ENCODE measurements at regions not wholly inside any gene's neighbourhood (a gene's known extent, or its start where the extent isn't known, plus 50 kb on each side); places are given as distances from the start of the nearest gene placed in this dataset.
"Not testable (repeated sequence)": the region's sequence is repeated elsewhere in the genome, so short reads cannot be mapped to it uniquely, and the experiment has no call there.

GRCh38 chr10:61018146-61018545 is 74.2 kb upstream of the RHOBTB1 start:
- H3K36me3 ChIP-seq = no peaks in the 10 kb centered on the region
- no peak for TF ChIP-seq CTCF (IDR thresholded peaks at IDR 0.05)
- no peak for TF ChIP-seq POLR2A (IDR thresholded peaks at IDR 0.05)
- no peak for DNase-seq
- no peak overlapping the region for H3K4me3 ChIP-seq
- H3K27ac ChIP-seq = no peak overlapping the region
- H3K4me1 ChIP-seq = no peaks in the 10 kb centered on the region
- no peaks in the 10 kb centered on the region for H3K27me3 ChIP-seq
- intact Hi-C loops (cut with DNase I; ENCODE audit: low total_unique reads) = no loop called here
- H3K9me3 ChIP-seq = no peaks in the 10 kb centered on the region

- Histone ChIP-seq H3K9me3 (no peaks in the 10 kb centered on the region), H3K4me1 (no peaks in the 10 kb centered on the region), H3K4me3 (no peak overlapping the region), H3K36me3 (no peaks in the 10 kb centered on the region), H3K27me3 (no peaks in the 10 kb centered on the region), H3K27ac (no peak overlapping the region)
- TF ChIP-seq CTCF (IDR thresholded peaks at IDR 0.05) (no peak), POLR2A (IDR thresholded peaks at IDR 0.05) (no peak)
- DNase-seq = no peak
- intact Hi-C loops (cut with DNase I; ENCODE audit: low total_unique reads) = no loop called here
Measured at GRCh38 chr10:61016630-61017029, 72.6 kb upstream of the RHOBTB1 start.

GRCh38 chr10:61016007-61016406 is 72.0 kb upstream of the RHOBTB1 start:
- intact Hi-C loops (cut with DNase I; ENCODE audit: low total_unique reads) = no loop called here
- Histone ChIP-seq H3K27ac (no peak overlapping the region), H3K4me1 (no peaks in the 10 kb centered on the region), H3K4me3 (no peak overlapping the region), H3K36me3 (no peaks in the 10 kb centered on the region), H3K27me3 (no peaks in the 10 kb centered on the region), H3K9me3 (no peaks in the 10 kb centered on the region)
- TF ChIP-seq POLR2A (IDR thresholded peaks at IDR 0.05) (no peak), CTCF (IDR thresholded peaks at IDR 0.05) (no peak)
- no peak for DNase-seq

- no peaks in the 10 kb centered on the region for H3K9me3 ChIP-seq
Measured at GRCh38 chr10:61010863-61011262, 66.9 kb upstream of the RHOBTB1 start.

GRCh38 chr10:61003069-61003468 is 59.1 kb upstream of the RHOBTB1 start:
- DNase-seq = not testable (repeated sequence)

More at GRCh38 chr10:61010863-61011262, 66.9 kb upstream of the RHOBTB1 start:
- DNase-seq = no peak
- H3K4me3 ChIP-seq = no peak overlapping the region
- no peaks in the 10 kb centered on the region for H3K4me1 ChIP-seq
- no peaks in the 10 kb centered on the region for H3K36me3 ChIP-seq
- no peaks in the 10 kb centered on the region for H3K27me3 ChIP-seq
- TF ChIP-seq POLR2A (IDR thresholded peaks at IDR 0.05) (no peak), CTCF (IDR thresholded peaks at IDR 0.05) (no peak)
- no peak overlapping the region for H3K27ac ChIP-seq
- intact Hi-C loops (cut with DNase I; ENCODE audit: low total_unique reads) = no loop called here

GRCh38 chr10:61001731-61002122 is 57.7 kb upstream of the RHOBTB1 start:
- no peak for TF ChIP-seq POLR2A (IDR thresholded peaks at IDR 0.05)
- no peak for TF ChIP-seq CTCF (IDR thresholded peaks at IDR 0.05)
- no peak overlapping the region for H3K27ac ChIP-seq
- H3K9me3 ChIP-seq = peaks cover 0 to 6% of the 10 kb centered on the region in 2 donors
- intact Hi-C loops (cut with DNase I; ENCODE audit: low total_unique reads) = no loop called here
- peak in 1 of 2 donors; percentile 17 for DNase-seq
- H3K36me3 ChIP-seq = no peaks in the 10 kb centered on the region
- H3K4me3 ChIP-seq = peak overlapping the region; percentile 2 to 37
- peaks cover 0 to 7% of the 10 kb centered on the region in 2 donors for H3K4me1 ChIP-seq
- H3K27me3 ChIP-seq = no peaks in the 10 kb centered on the region

More at GRCh38 chr10:61003069-61003468, 59.1 kb upstream of the RHOBTB1 start:
- H3K4me3 ChIP-seq; H3K27ac ChIP-seq; H3K36me3 ChIP-seq; H3K9me3 ChIP-seq; H3K27me3 ChIP-seq; intact Hi-C loops (cut with DNase I; ENCODE audit: low total_unique reads); H3K4me1 ChIP-seq: not testable (repeated sequence)

Measured in uterus (tissue), 3 donors.